NOMO-1 (cell line): ENCODE measurements at regions not wholly inside any gene's neighbourhood (a gene's known extent, or its start where the extent isn't known, plus 50 kb on each side); places are given as distances from the start of the nearest gene placed in this dataset.
"Not testable (repeated sequence)": the region's sequence is repeated elsewhere in the genome, so short reads cannot be mapped to it uniquely, and the experiment has no call there.

Experiments
- DNase-seq, 2 experiments: peaks; one replicate each; lab custom pipeline; 2025; ENCODE audit not compliant: unreplicated experiment in 2 of 2; lab: John Stamatoyannopoulos, UW

DNA sequence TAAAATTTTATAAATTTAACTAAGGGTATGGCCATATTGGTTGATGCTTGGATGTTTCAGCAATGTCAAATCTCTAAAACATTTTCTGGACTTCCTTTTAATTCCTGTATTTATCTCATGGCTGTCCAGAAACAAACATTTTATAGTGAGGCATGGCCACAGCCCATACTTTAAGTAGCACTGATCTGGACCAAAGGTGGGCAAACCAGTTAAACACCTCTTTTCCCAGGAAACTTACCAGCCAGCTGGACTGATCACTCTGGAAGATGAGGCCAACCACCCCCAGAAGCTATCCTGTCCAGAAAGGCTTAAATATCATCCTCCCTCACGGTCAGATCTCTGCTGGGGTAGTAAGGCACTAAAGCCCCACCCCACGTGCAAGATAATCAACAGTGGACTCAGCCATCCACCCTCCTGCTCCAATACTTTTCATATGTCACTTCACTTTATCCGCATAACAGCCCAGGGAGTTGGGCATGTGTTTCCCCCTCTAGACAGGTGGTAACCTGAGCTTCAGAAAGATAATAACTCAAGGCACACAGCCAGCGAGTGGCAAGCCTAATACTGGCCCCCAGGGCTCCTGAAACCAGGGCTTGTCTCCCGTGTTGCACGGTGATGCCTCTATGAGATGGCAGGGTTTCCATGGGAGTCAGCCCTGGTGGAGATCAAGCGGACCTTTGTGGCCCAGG is 120.5 kb upstream of the NGF start:
- DNase-seq = no peak

DNA sequence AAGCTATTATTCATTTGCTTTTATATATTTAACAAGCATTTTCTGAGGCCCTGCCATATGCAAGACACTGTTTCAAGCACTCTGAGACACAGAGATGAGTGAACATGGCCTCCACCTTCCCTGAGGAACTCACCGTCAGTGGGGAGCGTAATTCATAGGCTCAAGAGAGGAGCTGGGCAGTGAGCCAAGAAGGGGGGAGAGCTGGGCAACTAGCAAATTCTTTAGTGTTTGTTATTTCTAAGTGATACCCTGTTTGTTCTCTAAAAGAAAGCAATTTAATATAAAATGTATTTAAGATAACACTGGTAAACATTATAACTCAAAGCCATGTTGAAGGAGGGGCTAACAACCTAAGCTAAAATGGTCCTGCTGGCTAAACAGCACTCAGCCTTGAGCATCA is 119.2 kb upstream of the NGF start:
- DNase-seq = no peak

DNA sequence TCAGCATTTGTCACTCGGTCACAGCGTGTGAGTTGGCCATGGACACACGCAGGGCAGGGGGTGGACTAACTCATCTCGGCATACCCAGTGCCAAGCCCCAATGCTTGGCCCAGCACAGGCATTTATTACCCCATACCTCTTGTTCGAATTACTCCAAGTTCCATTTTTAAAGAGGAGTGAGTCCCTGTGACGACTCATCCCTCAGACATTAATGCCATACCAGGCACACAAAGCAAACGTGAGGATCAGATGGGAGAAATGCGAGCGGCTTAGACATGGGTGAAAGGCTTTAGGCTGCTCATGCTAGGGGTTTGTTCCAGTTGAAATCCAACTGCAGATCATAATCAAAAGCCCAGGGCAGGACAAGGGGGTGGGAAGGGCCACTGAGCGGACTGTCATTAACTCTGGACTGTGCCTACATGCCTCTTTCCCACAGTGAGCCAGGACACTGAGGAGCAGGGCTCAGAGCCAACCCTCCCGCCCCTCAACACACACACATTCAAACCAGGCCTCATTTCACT is 118.5 kb upstream of the NGF start:
- no peak for DNase-seq

- no peak for DNase-seq
Measured at GRCh38 chr1:115454837-115455511, 116.9 kb upstream of the NGF start.

DNA sequence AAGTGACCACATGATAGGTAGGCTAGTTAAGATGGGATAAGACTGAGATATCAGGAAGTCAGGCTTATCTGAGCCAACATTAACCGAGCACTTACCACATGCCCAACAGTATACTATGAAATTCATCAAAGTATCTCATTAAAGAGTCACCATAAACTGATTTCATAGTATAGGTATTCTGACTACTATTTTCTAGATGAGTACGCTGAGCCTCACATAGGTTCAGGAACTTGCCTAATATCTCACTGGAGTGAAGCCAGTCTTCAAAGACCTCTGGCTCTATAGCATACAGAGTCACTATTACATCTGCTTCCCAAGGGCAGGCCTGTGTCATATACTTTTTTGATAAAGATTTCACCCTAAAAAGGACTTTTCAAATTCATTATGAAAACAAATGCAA is 115.6 kb upstream of the NGF start:
- DNase-seq = no peak

DNA sequence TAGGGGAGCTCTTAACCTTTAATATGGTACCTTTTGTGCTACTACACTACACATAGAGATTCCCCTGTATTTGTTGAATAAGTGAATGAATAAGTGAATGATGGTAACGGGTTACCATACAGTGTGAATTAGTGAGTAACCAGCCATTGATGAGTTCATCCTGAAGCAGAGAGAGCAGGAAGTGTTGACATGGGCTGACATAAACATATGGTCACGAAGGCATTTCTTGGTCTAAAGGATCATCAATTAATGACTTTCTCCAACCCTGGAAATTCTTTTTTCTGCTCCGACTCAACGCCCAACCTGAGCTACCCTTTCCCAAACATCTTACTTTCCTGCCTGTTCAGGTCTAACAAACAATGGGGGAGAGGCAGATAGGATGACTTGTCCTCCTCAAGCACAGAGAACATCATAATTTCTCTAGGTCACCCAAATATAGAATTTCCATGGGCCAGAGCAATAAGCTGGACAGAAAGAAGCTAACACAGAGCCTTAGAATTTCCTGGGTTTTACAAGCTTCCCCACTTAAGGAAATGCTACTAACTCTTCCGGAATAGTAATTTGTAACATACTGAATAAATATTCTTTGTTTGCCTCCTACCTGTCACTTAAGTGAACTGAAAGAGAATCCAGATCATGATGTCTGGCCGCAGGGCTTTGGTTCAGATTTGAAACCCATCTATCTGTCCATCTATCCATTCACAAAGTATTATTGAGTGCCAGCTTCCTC is 114.7 kb upstream of the NGF start:
- DNase-seq = no peak

DNA sequence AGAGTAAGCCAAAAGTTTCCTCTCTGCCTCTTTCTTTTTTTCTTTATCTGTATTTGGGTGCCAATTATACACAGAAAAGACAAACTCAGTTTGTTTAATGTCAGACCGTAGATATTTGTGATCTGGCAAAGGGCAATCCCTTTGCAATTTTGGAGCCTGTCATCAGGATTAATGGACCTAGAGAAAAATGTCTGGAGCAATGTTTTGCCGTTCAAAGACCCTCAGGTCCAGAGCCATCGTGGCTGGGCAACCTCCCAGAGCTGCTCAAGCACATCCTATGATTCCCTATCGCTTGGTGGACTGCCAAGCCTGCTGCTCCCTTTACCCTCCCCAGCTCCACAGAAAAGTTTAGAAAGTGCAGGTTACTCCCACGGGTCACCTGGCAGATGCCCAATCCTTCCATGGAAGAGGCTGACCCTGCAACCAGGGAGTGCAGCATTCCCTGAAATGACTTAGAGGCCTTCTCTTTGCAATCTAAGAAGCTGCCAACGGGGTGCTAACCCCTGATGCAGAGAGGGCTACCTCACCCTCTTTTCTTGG is 112.5 kb upstream of the NGF start:
- no peak for DNase-seq

- DNase-seq = no peak
Measured at GRCh38 chr1:115448282-115449044, 110.4 kb upstream of the NGF start.

- DNase-seq = no peak
Measured at GRCh38 chr1:115447672-115448071, 109.6 kb upstream of the NGF start.

GRCh38 chr1:115445090-115445489 is 107.0 kb upstream of the NGF start:
- DNase-seq = no peak

- no peak for DNase-seq
Measured at GRCh38 chr1:115440733-115441132, 102.7 kb upstream of the NGF start.

GRCh38 chr1:115439520-115439919 is 101.5 kb upstream of the NGF start:
- DNase-seq = not testable (repeated sequence)

- DNase-seq = no peak
Measured at GRCh38 chr1:115437196-115437595, 99.1 kb upstream of the NGF start.

DNA sequence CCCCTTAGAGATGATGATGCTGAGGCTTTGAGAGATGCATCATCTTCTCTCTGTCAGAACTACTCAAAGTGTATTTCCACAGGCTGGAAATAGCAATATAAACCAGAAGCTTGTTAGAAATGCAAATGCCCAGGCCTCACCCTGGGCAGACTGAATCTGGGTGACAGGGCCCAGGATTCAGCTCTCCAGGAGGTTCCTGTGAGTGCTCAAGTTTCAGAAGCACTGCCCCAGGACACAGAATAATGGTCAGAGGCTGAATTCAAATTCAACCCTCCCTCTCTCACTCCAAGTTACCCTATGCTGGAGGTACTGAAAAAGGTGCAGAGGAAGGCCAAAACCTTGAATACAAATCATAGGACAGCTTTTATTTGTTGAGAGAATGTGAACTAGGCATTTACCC is 98.5 kb upstream of the NGF start:
- DNase-seq = no peak

GRCh38 chr1:115433483-115433882 is 95.4 kb upstream of the NGF start:
- no peak for DNase-seq

DNA sequence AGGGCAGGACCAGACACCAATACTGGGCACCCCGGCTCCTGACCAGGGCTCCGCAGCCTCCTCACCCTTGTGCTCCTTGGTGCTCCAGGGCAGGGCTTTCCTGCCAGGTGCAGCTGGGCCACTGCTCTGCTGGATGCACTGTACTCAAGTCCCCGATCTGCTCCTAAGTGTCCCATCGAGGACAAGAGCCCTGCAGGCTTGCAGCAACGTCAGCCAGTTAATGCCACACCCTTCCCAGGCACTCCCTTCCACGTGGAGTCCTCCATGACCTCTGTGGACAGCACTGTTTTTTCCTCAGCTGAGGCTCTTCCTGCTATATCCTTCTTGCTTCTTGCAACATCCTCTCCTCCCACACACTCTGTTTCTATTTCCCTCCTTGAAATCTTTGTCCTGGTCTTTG is 94.0 kb upstream of the NGF start:
- no peak for DNase-seq

GRCh38 chr1:115430441-115431158 is 92.6 kb upstream of the NGF start:
- DNase-seq = no peak

- no peak for DNase-seq
Measured at GRCh38 chr1:115429884-115430283, 91.8 kb upstream of the NGF start.

DNA sequence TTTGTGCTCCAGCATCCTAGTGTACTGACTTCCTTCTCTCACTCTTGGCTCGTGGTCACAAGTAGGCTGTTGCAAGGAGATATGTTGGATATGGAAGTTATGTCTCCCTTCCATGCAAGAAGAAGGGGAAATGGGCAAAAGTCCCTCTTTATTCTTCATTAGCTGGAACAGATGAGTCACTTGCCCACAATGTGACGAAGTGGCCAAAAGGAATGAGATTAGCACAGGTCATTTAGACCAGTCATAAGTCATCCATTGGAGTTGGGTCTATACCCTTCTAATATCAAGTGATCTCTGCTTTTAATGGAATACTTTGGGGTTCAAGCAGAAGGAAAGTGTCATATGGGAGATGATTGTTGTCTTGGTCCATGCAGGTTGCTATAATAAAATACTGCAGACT is 91.2 kb upstream of the NGF start:
- DNase-seq = no peak

- DNase-seq = no peak
Measured at GRCh38 chr1:115428676-115429075, 90.6 kb upstream of the NGF start.
